Activated CD4-positive, alpha-beta T cell treated with anti-CD3 and anti-CD28 coated beads for 36 hours (primary cell): ENCODE measurements at regions not wholly inside any gene's neighbourhood (a gene's known extent, or its start where the extent isn't known, plus 50 kb on each side); places are given as distances from the start of the nearest gene placed in this dataset.

Experiments
- ATAC-seq: fragments of 200-7000 bp; cut with Tn5 transposase; one replicate; pipeline ENCODE4 v1.10.0; 2021; ENCODE audit warnings: mild to moderate bottlenecking, moderate library complexity
- CTCF ChIA-PET: fragments of 350-600 bp; sonication (Branson Sonifier 250); formaldehyde crosslinking; loops from one replicate; lab custom pipeline; 2021; ENCODE audit warnings: antibody characterized with exemption; lab: Charles Lee
- POLR2A ChIA-PET: fragments of 350-600 bp; sonication (Branson Sonifier 250); formaldehyde crosslinking; loops from one replicate; lab custom pipeline; 2021; ENCODE audit warnings: antibody characterized with exemption, inconsistent platforms; lab: Charles Lee
- DNase-seq: peaks from one replicate; pipeline ENCODE4 v3.0.0-alpha.2; 2020
- H3K27ac Mint-ChIP-seq: one replicate; pipeline ENCODE4 v1.8.0; 2021; ENCODE audit warnings: mixed read lengths
- H3K27me3 Mint-ChIP-seq: one replicate; pipeline ENCODE4 v1.8.0; 2021; ENCODE audit warnings: mixed read lengths
- H3K36me3 Mint-ChIP-seq: one replicate; pipeline ENCODE4 v1.8.0; 2021; ENCODE audit warnings: low read depth, mixed read lengths
- H3K4me1 Mint-ChIP-seq: one replicate; pipeline ENCODE4 v1.8.0; 2021; ENCODE audit warnings: mixed read lengths
- H3K4me3 Mint-ChIP-seq: one replicate; pipeline ENCODE4 v1.8.0; 2021; ENCODE audit warnings: mild to moderate bottlenecking, moderate library complexity, mixed read lengths
- H3K9me3 Mint-ChIP-seq: one replicate; pipeline ENCODE4 v1.8.0; 2021; ENCODE audit warnings: low read depth, mixed read lengths
- intact Hi-C, 2 experiments: fragments of 100-400 bp; cut with DNase I in 1 of 2; cut with micrococcal nuclease in 1 of 2; formaldehyde crosslinking; loops; one replicate each; pipeline versions ENCODE4 v1.14.2 to v1.15.1; 2022 to 2024; cut with DNase I, micrococcal nuclease

- ATAC-seq (no peak), DNase-seq (no peak)
- H3K4me1 Mint-ChIP-seq = peaks cover 99% of the 10 kb centered on the region
- POLR2A ChIA-PET = interaction anchor here (0.6 to 3.4 kb wide), 12 partner anchors 9 to 334 kb away, joined by 3 to 30 read pairs (median 4); partner anchors contain the start of gene SEC14L1
- H3K9me3 Mint-ChIP-seq = no peaks in the 10 kb centered on the region
- CTCF ChIA-PET = interaction anchor here (0.6 to 3.1 kb wide), 11 partner anchors 9 to 386 kb away, joined by 3 to 21 read pairs (median 4); no protein-coding TSS in a partner anchor
- intact Hi-C loops = loop anchor here (1.0 to 10.0 kb wide), 5 partner anchors 29 to 483 kb away; partner anchors contain the start of genes SEC14L1 (in 1 of the 2) and TNRC6C (in 1 of the 2)
- H3K36me3 Mint-ChIP-seq = peaks cover 56% of the 10 kb centered on the region
- H3K27me3 Mint-ChIP-seq = no peaks in the 10 kb centered on the region
- H3K27ac Mint-ChIP-seq = peak overlapping the region; percentile 86
- peak overlapping the region; percentile 70 for H3K4me3 Mint-ChIP-seq
These were observed 333.7 kb downstream of the SEC14L1 start for GRCh38 chr17:77474292-77474988.

GRCh38 chr17:77475016-77475976 lies 334.5 kb downstream of the SEC14L1 start:
- CTCF ChIA-PET = interaction anchor here (0.5 to 3.1 kb wide), 12 partner anchors 9 to 252 kb away, joined by 3 to 21 read pairs (median 4); no protein-coding TSS in a partner anchor
- intact Hi-C loops = loop anchor here in 1 of 2 experiments (10.0 kb wide), 1 partner anchor 330 kb away; the partner anchor contains the start of gene SEC14L1

GRCh38 chr17:77476006-77476405 lies 335.2 kb downstream of the SEC14L1 start:
- intact Hi-C loops = loop anchor here in 1 of 2 experiments (10.0 kb wide), 1 partner anchor 331 kb away; the partner anchor contains the start of gene SEC14L1
- ChIA-PET POLR2A (interaction anchor here (0.9 kb wide), 1 partner anchor 46 kb away, joined by 3 read pairs; no protein-coding TSS in a partner anchor), CTCF (interaction anchor here (0.5 kb wide), 1 partner anchor 11 kb away, joined by 3 read pairs; no protein-coding TSS in a partner anchor)
- H3K4me1 Mint-ChIP-seq = peaks cover 87% of the 10 kb centered on the region
- no peak for DNase-seq
- no peak for ATAC-seq
- no peaks in the 10 kb centered on the region for H3K9me3 Mint-ChIP-seq
- H3K27ac Mint-ChIP-seq = peak overlapping the region; percentile 86
- H3K36me3 Mint-ChIP-seq = peaks cover 41% of the 10 kb centered on the region
- no peaks in the 10 kb centered on the region for H3K27me3 Mint-ChIP-seq
- H3K4me3 Mint-ChIP-seq = no peak overlapping the region

More at GRCh38 chr17:77475016-77475976, 334.5 kb downstream of the SEC14L1 start:
- DNase-seq (peak; percentile 86), ATAC-seq (peak; percentile 22)
- H3K9me3 Mint-ChIP-seq = no peaks in the 10 kb centered on the region
- H3K36me3 Mint-ChIP-seq = peaks cover 48% of the 10 kb centered on the region
- H3K27me3 Mint-ChIP-seq = no peaks in the 10 kb centered on the region
- peak overlapping the region; percentile 86 for H3K27ac Mint-ChIP-seq
- H3K4me3 Mint-ChIP-seq = peak overlapping the region; percentile 70
- H3K4me1 Mint-ChIP-seq = peaks cover 94% of the 10 kb centered on the region
- POLR2A ChIA-PET = interaction anchor here (0.6 to 3.4 kb wide), 10 partner anchors 9 to 335 kb away, joined by 3 to 30 read pairs (median 4); partner anchors contain the start of gene SEC14L1

GRCh38 chr17:77476498-77476897 lies 335.7 kb downstream of the SEC14L1 start:
- intact Hi-C loops = loop anchor here in 1 of 2 experiments (10.0 kb wide), 1 partner anchor 332 kb away; the partner anchor contains the start of gene SEC14L1
- H3K4me1 Mint-ChIP-seq = peaks cover 85% of the 10 kb centered on the region
- no peaks in the 10 kb centered on the region for H3K9me3 Mint-ChIP-seq
- ATAC-seq = no peak
- no peaks in the 10 kb centered on the region for H3K27me3 Mint-ChIP-seq
- H3K27ac Mint-ChIP-seq = no peak overlapping the region
- peaks cover 42% of the 10 kb centered on the region for H3K36me3 Mint-ChIP-seq
- ChIA-PET CTCF (interaction anchor here (1.6 kb wide), 1 partner anchor 76 kb away, joined by 6 read pairs; no protein-coding TSS in a partner anchor), POLR2A (interaction anchor here (0.9 kb wide), 1 partner anchor 46 kb away, joined by 3 read pairs; no protein-coding TSS in a partner anchor)
- H3K4me3 Mint-ChIP-seq = no peak overlapping the region
- no peak for DNase-seq

- ChIA-PET POLR2A (interaction anchor here (0.6 kb wide), 1 partner anchor 11 kb away, joined by 3 read pairs; no protein-coding TSS in a partner anchor), CTCF (interaction anchor here (1.0 to 1.6 kb wide), 5 partner anchors 8 to 146 kb away, joined by 3 to 9 read pairs (median 5); no protein-coding TSS in a partner anchor)
- ATAC-seq (peak; percentile 33), DNase-seq (peak; percentile 74)
- Mint-ChIP-seq H3K27ac (peak overlapping the region; percentile 80), H3K36me3 (peaks cover 45% of the 10 kb centered on the region), H3K27me3 (no peaks in the 10 kb centered on the region), H3K9me3 (no peaks in the 10 kb centered on the region), H3K4me3 (peak overlapping the region; percentile 24), H3K4me1 (peaks cover 78% of the 10 kb centered on the region)
- intact Hi-C loops = loop anchor here in 1 of 2 experiments (1.0 to 10.0 kb wide), 2 partner anchors 146 to 332 kb away; partner anchors contain the start of gene SEC14L1
These were observed 336.4 kb downstream of the SEC14L1 start for GRCh38 chr17:77476931-77477805.

GRCh38 chr17:77478281-77478680 lies 337.5 kb downstream of the SEC14L1 start:
- Mint-ChIP-seq H3K4me1 (peaks cover 70% of the 10 kb centered on the region), H3K36me3 (peaks cover 39% of the 10 kb centered on the region), H3K4me3 (no peak overlapping the region), H3K9me3 (no peaks in the 10 kb centered on the region), H3K27ac (no peak overlapping the region), H3K27me3 (no peaks in the 10 kb centered on the region)
- no peak for ATAC-seq
- intact Hi-C loops = loop anchor here in 1 of 2 experiments (10.0 kb wide), 1 partner anchor 333 kb away; the partner anchor contains the start of gene SEC14L1
- ChIA-PET POLR2A (no interaction called here), CTCF (interaction anchor here (0.5 to 1.6 kb wide), 4 partner anchors 39 to 203 kb away, joined by 3 to 6 read pairs (median 5); no protein-coding TSS in a partner anchor)
- DNase-seq = no peak

- DNase-seq (no peak), ATAC-seq (no peak)
- H3K4me1 Mint-ChIP-seq = peaks cover 65% of the 10 kb centered on the region
- ChIA-PET POLR2A (no interaction called here), CTCF (no interaction called here)
- peaks cover 36% of the 10 kb centered on the region for H3K36me3 Mint-ChIP-seq
- H3K4me3 Mint-ChIP-seq = no peak overlapping the region
- intact Hi-C loops = loop anchor here in 1 of 2 experiments (10.0 kb wide), 1 partner anchor 334 kb away; the partner anchor contains the start of gene SEC14L1
- H3K9me3 Mint-ChIP-seq = no peaks in the 10 kb centered on the region
- peak overlapping the region; percentile 74 for H3K27ac Mint-ChIP-seq
- H3K27me3 Mint-ChIP-seq = no peaks in the 10 kb centered on the region
These were observed 338.1 kb downstream of the SEC14L1 start for GRCh38 chr17:77478899-77479298.

GRCh38 chr17:77479372-77480198 lies 338.8 kb downstream of the SEC14L1 start:
- Mint-ChIP-seq H3K4me1 (peaks cover 58% of the 10 kb centered on the region), H3K27me3 (no peaks in the 10 kb centered on the region), H3K36me3 (peaks cover 35% of the 10 kb centered on the region), H3K4me3 (no peak overlapping the region), H3K9me3 (no peaks in the 10 kb centered on the region), H3K27ac (peak overlapping the region; percentile 74)
- ChIA-PET POLR2A (no interaction called here), CTCF (interaction anchor here (0.6 kb wide), 1 partner anchor 148 kb away, joined by 3 read pairs; no protein-coding TSS in a partner anchor)
- DNase-seq = peak; percentile 46
- intact Hi-C loops = loop anchor here in 1 of 2 experiments (10.0 kb wide), 1 partner anchor 335 kb away; the partner anchor contains the start of gene SEC14L1
- no peak for ATAC-seq

GRCh38 chr17:77480199-77480508 lies 339.4 kb downstream of the SEC14L1 start:
- DNase-seq = no peak
- CTCF ChIA-PET = no interaction called here
- POLR2A ChIA-PET = no interaction called here
- Mint-ChIP-seq H3K9me3 (no peaks in the 10 kb centered on the region), H3K27me3 (no peaks in the 10 kb centered on the region), H3K4me1 (peaks cover 52% of the 10 kb centered on the region), H3K36me3 (peaks cover 33% of the 10 kb centered on the region), H3K27ac (peak overlapping the region; percentile 47), H3K4me3 (no peak overlapping the region)
- intact Hi-C loops = no loop called here
- no peak for ATAC-seq
